Activated naive CD8-positive, alpha-beta T cell treated with anti-CD3 and anti-CD28 coated beads for 36 hours (primary cell): ENCODE measurements at regions not wholly inside any gene's neighbourhood (a gene's known extent, or its start where the extent isn't known, plus 50 kb on each side); places are given as distances from the start of the nearest gene placed in this dataset.

ENCODE experiments used
- DNase-seq: peaks from one replicate; pipeline ENCODE4 v3.0.0; 2021
- H3K27ac Mint-ChIP-seq: one replicate; pipeline ENCODE4 v1.8.0; 2022; ENCODE audit warnings: mild to moderate bottlenecking, moderate library complexity, mixed read lengths
- H3K27me3 Mint-ChIP-seq: one replicate; pipeline ENCODE4 v1.8.0; 2022; ENCODE audit warnings: mild to moderate bottlenecking, mixed read lengths
- H3K36me3 Mint-ChIP-seq: one replicate; pipeline ENCODE4 v1.8.0; 2021; ENCODE audit warnings: mild to moderate bottlenecking, mixed read lengths
- H3K4me1 Mint-ChIP-seq: one replicate; pipeline ENCODE4 v1.8.0; 2021; ENCODE audit warnings: mixed read lengths
- H3K4me3 Mint-ChIP-seq: one replicate; pipeline ENCODE4 v1.8.0; 2022; ENCODE audit warnings: mild to moderate bottlenecking, moderate library complexity, mixed read lengths
- H3K9me3 Mint-ChIP-seq: one replicate; pipeline ENCODE4 v1.8.0; 2022; ENCODE audit warnings: mixed read lengths

DNA sequence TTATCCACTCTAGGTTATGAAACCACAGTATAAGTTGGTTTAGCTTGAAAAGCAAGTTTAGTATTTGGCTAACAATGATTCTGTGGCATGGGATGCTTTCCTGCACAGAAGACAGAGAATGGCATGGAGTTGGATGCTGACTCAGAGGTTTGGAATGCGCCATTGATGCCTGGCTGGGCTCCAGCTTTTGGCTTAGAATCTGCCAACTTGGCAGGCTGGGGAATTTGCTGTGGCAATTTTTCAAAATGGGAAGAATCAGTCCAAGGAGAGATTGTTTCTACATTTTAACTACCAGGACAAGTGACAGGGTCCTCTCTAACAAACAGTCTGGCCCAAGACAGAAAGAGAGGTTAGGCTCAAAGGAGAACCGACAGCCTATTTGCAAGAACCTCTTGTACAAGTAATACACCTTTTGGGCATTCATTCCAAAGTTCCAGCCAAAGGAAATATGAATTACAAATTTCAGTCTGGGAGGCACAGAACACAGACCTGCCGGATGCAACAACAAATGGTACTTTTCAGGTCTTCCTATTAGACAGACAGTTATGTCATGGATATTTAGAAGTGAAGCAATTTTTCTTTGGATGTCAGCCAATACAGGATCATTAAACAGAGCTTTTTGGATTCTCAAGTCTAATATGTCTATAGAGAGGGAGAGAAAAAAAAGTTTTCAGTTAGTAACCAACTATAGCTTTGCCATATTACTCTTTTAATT lies 1027.7 kb downstream of the TMEM182 start:
- H3K9me3 Mint-ChIP-seq = peaks cover 1% of the 10 kb centered on the region
- no peak for DNase-seq
- H3K4me3 Mint-ChIP-seq = no peak overlapping the region
- no peak overlapping the region for H3K27ac Mint-ChIP-seq
- H3K36me3 Mint-ChIP-seq = no peaks in the 10 kb centered on the region
- H3K27me3 Mint-ChIP-seq = no peaks in the 10 kb centered on the region
- H3K4me1 Mint-ChIP-seq = no peaks in the 10 kb centered on the region

DNA sequence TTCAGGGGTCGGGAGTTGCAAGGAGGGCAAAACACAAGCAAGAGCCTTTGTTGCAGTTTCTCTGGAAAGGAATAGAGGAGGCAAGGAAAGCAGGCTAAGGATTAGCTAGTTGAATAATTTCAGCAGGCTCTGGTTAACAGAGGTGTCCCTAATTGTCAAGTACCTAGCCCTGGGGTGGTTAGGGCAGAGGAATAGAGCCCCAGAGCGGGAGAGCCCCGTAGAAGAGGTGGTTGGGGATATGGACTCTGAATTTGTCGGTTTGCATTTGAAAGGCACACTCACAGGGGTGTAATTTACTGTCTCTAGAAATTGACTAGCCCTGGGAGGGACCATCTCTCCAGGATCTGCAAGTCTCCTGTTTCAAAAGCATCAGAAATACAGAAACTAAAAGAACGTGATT lies 1030.2 kb downstream of the TMEM182 start:
- Mint-ChIP-seq H3K27ac (no peak overlapping the region), H3K27me3 (no peaks in the 10 kb centered on the region), H3K36me3 (no peaks in the 10 kb centered on the region), H3K4me3 (no peak overlapping the region), H3K9me3 (peaks cover 1% of the 10 kb centered on the region), H3K4me1 (no peaks in the 10 kb centered on the region)
- DNase-seq = no peak

DNA sequence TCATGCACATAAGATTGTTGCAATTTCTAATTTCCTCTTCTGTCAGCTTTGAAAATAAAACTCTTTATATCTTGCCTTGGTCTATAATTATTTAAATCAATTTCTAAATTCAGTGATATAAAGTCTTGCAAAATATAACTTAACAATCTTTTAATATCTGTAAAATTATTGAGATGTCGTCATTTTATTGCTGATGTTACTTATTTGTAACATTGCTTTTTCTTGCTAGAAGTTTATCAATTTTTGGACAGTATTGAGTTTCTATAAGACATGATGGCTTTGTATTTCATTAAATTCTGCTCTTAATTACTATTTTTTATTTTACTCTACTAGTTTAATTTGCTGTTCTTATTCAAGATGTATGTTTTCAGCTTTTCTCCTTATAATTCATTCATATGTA lies 1036.5 kb downstream of the TMEM182 start:
- Mint-ChIP-seq H3K36me3 (no peaks in the 10 kb centered on the region), H3K9me3 (peaks cover 7% of the 10 kb centered on the region), H3K27ac (no peak overlapping the region), H3K4me3 (no peak overlapping the region), H3K4me1 (no peaks in the 10 kb centered on the region), H3K27me3 (no peaks in the 10 kb centered on the region)
- no peak for DNase-seq

DNA sequence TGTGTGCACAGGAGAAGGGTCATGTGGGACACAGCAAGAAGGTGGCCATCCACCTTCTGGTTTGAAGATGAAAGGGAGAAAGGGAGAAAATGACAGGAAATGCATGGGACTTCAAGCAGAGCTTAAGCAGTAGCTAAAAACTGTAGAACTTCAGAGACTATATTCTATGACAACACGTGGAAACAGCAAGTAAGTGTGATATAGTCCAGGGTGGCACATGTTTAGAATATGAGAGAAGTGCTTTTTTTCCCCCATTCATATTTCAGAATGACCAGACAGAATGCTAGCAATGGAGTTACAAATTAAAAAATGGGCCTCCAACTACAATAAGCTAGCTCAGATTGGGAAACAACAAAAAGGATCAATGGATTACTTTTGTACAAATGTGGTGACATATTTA lies 1042.2 kb downstream of the TMEM182 start:
- H3K27me3 Mint-ChIP-seq = no peaks in the 10 kb centered on the region

DNA sequence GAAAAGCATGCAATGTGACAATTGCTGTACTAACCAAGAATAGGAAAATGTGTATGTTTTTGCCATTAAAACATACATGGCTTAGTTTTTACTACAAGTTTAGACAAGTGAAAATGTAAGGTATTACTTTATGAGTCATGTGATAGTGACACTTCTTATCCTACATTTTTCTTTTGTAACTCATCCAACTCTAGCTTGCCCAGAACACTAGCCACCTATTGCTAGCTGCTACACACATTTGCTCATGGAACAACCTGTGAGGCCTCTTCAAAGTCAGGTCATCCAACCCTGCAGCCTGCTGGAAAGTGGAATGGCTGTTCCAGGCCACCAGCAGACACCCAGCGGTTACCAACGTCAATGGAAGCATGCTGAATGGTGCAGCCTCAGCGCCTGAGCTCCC lies 1043.9 kb downstream of the TMEM182 start:
- peaks cover 9% of the 10 kb centered on the region for H3K9me3 Mint-ChIP-seq
- H3K27me3 Mint-ChIP-seq = no peaks in the 10 kb centered on the region
- H3K4me3 Mint-ChIP-seq = no peak overlapping the region
- no peak for DNase-seq
- H3K4me1 Mint-ChIP-seq = no peaks in the 10 kb centered on the region
- H3K27ac Mint-ChIP-seq = no peak overlapping the region
- H3K36me3 Mint-ChIP-seq = no peaks in the 10 kb centered on the region

More for the DNA sequence above, 1042.2 kb downstream of the TMEM182 start:
- Mint-ChIP-seq H3K9me3 (peaks cover 9% of the 10 kb centered on the region), H3K4me3 (no peak overlapping the region), H3K36me3 (no peaks in the 10 kb centered on the region), H3K27ac (no peak overlapping the region), H3K4me1 (no peaks in the 10 kb centered on the region)
- no peak for DNase-seq

DNA sequence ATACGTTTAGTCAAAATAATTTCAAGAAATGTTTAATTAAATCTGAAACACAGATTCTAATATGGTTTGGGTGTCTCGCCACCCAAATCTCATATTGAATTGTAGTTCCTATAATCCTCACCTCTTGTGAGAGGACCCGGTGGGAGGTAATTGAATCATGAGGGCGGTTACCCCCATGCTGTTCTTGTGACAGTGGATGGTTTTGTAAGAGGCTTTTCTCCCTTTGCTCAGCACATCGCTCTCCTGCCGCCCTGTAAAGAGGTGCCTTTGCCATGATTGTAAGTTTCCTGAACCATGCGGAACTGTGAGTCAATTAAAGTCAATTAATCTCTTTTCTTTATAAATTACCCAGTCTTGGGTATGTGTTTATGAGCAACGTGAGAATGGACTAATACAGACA lies 1045.1 kb upstream of the POU3F3 start:
- Mint-ChIP-seq H3K36me3 (no peaks in the 10 kb centered on the region), H3K27me3 (no peaks in the 10 kb centered on the region), H3K4me1 (no peaks in the 10 kb centered on the region), H3K4me3 (no peak overlapping the region), H3K9me3 (peaks cover 3% of the 10 kb centered on the region), H3K27ac (no peak overlapping the region)
- DNase-seq = no peak

DNA sequence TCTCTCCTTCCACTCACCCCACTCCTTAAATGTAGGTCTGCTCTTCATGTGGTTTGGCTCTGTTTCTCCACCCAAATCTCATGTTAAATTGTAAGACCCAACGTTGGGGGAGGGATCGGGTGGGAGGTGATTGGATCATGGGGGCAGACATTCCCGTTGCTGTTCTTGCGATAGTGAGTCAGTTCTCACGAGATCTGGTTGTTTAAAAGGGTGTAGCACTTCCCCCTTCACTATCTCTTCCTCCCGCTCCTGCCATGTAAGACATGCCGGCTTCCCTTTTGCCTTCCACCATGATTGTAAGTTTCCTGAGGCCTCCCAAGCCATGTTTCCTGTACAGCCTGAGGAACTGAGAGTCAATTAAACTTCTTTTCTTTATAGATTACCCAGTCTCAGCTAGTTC lies 1044.5 kb upstream of the POU3F3 start:
- DNase-seq = no peak
- no peak overlapping the region for H3K27ac Mint-ChIP-seq
- H3K9me3 Mint-ChIP-seq = peaks cover 3% of the 10 kb centered on the region
- no peaks in the 10 kb centered on the region for H3K36me3 Mint-ChIP-seq
- H3K4me1 Mint-ChIP-seq = no peaks in the 10 kb centered on the region
- no peaks in the 10 kb centered on the region for H3K27me3 Mint-ChIP-seq
- no peak overlapping the region for H3K4me3 Mint-ChIP-seq

DNA sequence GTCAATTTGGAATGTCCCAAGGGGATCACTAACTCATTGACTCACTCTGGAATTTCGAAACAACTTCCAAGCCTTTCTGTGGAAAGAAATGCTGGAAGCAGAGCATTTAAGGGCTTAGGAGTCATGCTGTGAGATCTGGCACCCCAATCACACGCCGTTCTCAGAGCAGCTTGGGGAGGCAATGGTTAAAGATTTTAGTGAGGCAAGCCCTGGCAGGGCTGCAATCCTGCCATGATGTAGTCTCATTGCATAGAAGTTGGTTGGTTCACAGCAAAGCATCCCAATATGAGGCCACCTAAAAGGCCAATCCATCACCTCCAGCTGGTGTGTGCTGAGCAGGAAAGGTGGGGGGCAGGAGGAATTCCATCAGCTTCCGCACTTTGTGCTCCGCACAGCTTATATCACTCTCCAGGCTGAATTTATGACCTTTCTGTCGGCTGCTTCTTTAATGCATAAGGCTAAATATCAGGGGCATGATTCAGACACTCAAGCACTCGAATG lies 1043.9 kb upstream of the POU3F3 start:
- Mint-ChIP-seq H3K4me1 (no peaks in the 10 kb centered on the region), H3K36me3 (no peaks in the 10 kb centered on the region), H3K27ac (no peak overlapping the region), H3K4me3 (no peak overlapping the region), H3K9me3 (peaks cover 3% of the 10 kb centered on the region), H3K27me3 (no peaks in the 10 kb centered on the region)
- DNase-seq = no peak

DNA sequence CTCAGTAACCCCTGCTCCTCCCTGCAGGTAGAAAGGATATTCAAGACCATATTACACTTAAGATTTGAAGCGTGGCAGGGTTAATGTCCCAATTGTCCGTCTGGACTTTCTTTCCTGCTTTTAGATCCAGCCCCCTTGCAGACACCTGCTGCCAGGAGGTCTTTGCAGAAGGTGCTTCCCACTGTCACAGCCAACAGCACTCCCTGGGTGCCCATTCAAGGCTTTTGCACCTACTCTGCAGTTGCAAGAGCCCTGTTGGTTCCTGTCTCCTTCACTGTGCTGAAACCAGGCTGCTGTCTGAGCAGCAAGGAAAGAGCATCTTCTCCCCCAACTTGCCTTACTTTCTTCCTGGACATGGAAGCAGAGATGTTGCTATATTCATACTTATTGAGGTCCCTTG lies 1043.0 kb upstream of the POU3F3 start:
- Mint-ChIP-seq H3K9me3 (peaks cover 3% of the 10 kb centered on the region), H3K27me3 (no peaks in the 10 kb centered on the region), H3K4me3 (no peak overlapping the region), H3K27ac (no peak overlapping the region), H3K36me3 (no peaks in the 10 kb centered on the region), H3K4me1 (no peaks in the 10 kb centered on the region)
- no peak for DNase-seq

DNA sequence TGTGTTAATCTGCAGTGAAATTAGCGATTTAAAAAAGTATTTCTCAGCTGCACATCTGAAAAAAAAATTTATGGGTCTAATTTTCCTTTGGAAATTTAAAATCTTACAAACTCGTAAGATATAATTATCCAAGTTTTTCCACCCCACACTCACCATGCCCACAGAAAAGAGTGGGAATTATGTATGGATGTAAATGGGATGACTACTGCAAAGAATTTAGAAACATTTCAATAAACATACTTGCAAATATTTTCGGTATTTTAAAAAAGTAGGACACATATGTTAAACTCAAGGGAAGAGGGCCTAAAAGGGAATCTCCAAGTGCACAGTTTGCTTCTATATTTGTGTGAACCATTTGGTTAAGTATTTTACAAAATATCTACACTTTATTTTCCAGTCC lies 1039.9 kb upstream of the POU3F3 start:
- no peaks in the 10 kb centered on the region for H3K4me1 Mint-ChIP-seq
- H3K4me3 Mint-ChIP-seq = no peak overlapping the region
- no peaks in the 10 kb centered on the region for H3K27me3 Mint-ChIP-seq
- H3K27ac Mint-ChIP-seq = no peak overlapping the region
- DNase-seq = no peak
- H3K36me3 Mint-ChIP-seq = no peaks in the 10 kb centered on the region
- peaks cover 1% of the 10 kb centered on the region for H3K9me3 Mint-ChIP-seq

DNA sequence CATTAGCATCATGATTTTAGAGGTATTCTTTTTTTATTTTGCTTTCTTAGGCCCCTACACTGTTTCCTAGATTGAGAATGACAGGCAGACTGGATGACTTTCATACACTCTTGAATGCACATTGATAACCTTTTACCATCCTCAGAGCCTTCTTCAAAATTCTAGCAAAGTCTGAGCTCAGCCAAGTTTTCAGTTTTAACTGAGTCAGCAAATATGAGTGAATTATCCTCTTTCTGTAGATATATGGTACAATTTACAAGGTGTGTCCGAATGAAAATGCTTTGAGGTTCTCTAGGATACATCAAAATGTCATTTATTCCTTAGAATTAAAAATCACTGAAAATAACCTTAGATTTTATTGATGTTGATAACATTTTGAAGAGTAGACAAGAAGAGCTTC lies 1038.2 kb upstream of the POU3F3 start:
- Mint-ChIP-seq H3K4me3 (no peak overlapping the region), H3K4me1 (no peaks in the 10 kb centered on the region), H3K27me3 (no peaks in the 10 kb centered on the region), H3K9me3 (peaks cover 1% of the 10 kb centered on the region), H3K27ac (no peak overlapping the region), H3K36me3 (no peaks in the 10 kb centered on the region)
- no peak for DNase-seq

DNA sequence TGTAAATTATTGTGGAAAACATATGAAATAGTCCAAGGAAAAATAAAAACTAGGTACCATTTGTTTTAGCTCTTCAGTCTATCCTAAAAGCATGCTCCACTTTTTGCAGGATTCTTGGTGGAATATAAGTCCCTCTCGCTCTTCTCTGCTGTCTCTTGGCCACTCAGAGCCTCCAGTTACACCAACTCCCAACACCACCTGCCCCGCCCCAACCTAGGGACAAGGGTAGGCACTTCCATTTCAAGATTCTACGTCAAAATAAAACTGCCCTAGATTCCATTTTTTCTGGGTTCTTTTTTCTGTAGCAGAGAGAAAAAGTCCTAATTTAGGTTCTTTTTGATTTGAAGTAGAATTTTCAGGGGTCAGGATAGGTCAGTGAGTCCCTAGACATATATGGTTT lies 1036.2 kb upstream of the POU3F3 start:
- DNase-seq = no peak
- no peaks in the 10 kb centered on the region for H3K27me3 Mint-ChIP-seq
- no peak overlapping the region for H3K4me3 Mint-ChIP-seq
- peaks cover 3% of the 10 kb centered on the region for H3K9me3 Mint-ChIP-seq
- no peak overlapping the region for H3K27ac Mint-ChIP-seq
- H3K4me1 Mint-ChIP-seq = no peaks in the 10 kb centered on the region
- no peaks in the 10 kb centered on the region for H3K36me3 Mint-ChIP-seq

DNA sequence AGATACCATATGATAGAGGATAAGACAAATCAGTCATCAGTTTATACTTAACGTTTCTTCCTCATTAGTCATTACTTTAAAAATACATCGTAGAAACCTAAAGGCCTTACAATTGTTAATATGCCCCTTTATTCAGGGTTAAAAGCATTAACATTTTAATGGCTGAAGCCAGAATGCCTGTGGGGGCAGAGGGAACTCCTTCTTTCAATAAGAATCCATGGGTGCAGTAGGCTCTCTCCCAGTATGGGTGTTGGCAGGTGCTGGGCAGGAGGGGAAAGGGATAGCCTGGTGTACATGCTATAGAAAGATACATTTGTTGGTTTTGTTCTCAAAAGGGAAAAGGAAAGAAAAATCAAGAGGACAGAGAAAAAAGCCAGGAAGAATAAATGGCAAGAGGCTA lies 1035.7 kb upstream of the POU3F3 start:
- peaks cover 3% of the 10 kb centered on the region for H3K9me3 Mint-ChIP-seq
- H3K36me3 Mint-ChIP-seq = no peaks in the 10 kb centered on the region
- H3K4me1 Mint-ChIP-seq = no peaks in the 10 kb centered on the region
- H3K27ac Mint-ChIP-seq = no peak overlapping the region
- DNase-seq = no peak
- H3K27me3 Mint-ChIP-seq = no peaks in the 10 kb centered on the region
- no peak overlapping the region for H3K4me3 Mint-ChIP-seq

DNA sequence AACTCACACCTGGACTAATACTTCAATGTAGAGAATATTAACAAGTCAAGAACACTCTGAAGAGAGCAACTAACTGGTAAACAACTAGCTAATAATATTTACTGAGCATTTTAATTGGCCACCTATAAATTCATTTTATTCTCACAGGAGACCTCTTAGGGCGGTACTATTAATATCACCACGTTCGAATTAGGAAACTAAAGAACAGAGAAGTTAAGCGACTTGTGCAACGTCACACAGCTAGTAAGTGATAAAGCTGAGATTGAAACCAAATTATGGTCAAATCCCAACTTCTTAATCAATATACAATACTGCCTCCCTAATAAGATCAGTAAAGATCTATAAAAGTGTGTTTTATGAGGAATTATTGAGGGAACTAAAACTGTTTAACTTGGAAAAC lies 1034.3 kb upstream of the POU3F3 start:
- H3K9me3 Mint-ChIP-seq = peaks cover 6% of the 10 kb centered on the region
- no peak overlapping the region for H3K27ac Mint-ChIP-seq
- no peak overlapping the region for H3K4me3 Mint-ChIP-seq
- H3K27me3 Mint-ChIP-seq = no peaks in the 10 kb centered on the region
- no peaks in the 10 kb centered on the region for H3K36me3 Mint-ChIP-seq
- no peaks in the 10 kb centered on the region for H3K4me1 Mint-ChIP-seq
- no peak for DNase-seq

DNA sequence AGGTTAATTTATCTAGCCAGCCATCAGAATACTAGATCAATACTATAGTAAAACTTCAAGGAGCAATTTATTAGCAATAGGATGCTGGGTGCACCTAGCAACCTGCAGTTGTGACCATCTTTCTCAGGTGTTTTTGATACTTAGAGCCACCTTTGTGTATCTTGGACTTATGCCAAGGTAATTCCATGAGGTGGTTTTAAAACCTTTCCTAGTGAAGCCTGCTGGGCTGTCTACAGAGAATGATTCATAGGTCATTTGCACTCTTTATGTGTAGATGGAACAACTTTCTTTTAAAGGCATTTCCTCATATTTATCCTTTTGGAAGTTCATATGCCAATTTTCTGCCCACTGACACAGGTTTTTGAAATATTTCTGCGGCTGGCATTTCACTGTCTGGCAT lies 1030.1 kb upstream of the POU3F3 start:
- Mint-ChIP-seq H3K4me1 (no peaks in the 10 kb centered on the region), H3K9me3 (peaks cover 16% of the 10 kb centered on the region), H3K36me3 (no peaks in the 10 kb centered on the region), H3K4me3 (no peak overlapping the region), H3K27ac (no peak overlapping the region), H3K27me3 (no peaks in the 10 kb centered on the region)
- no peak for DNase-seq

DNA sequence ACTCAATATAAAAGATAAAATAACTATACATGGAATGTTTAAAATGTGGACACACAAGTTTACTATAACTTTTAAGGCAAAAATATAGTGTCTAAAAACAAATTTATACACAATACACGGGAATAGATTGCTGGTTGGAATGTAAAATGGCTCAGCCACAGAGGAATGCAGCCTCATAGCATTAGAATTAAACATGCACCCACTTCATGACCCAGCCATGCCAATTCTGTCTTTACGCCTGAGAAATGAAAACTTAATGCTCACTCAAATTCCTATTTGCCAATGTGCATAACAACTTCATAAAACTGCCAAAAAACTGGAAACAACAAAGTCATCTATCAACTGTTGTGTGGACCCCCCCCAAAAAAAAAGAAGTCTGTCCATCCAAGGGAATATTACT lies 1006.6 kb upstream of the POU3F3 start:
- H3K9me3 Mint-ChIP-seq = peaks cover 14% of the 10 kb centered on the region
- no peaks in the 10 kb centered on the region for H3K27me3 Mint-ChIP-seq
- H3K27ac Mint-ChIP-seq = no peak overlapping the region
- no peak for DNase-seq
- no peaks in the 10 kb centered on the region for H3K36me3 Mint-ChIP-seq
- H3K4me3 Mint-ChIP-seq = no peak overlapping the region
- no peaks in the 10 kb centered on the region for H3K4me1 Mint-ChIP-seq
